Hematopoietic multipotent progenitor cell treated with erythropoietin and hydrocortisone succinate and interleukin-3 and kit ligand, for 17 days (in vitro differentiated cells): ENCODE measurements at regions not wholly inside any gene's neighbourhood (a gene's known extent, or its start where the extent isn't known, plus 50 kb on each side); places are given as distances from the start of the nearest gene placed in this dataset.

Experiments used
- DNase-seq: peaks from one replicate; pipeline ENCODE4 v3.0.0-alpha.2; 2015; ENCODE audit warnings: low spot score

- DNase-seq, result no peak
Measured at GRCh38 chr2:128473175-128474035, 154.7 kb upstream of the HS6ST1 start.

- no peak for DNase-seq
Measured at GRCh38 chr2:128474036-128474955, 155.6 kb upstream of the HS6ST1 start.

DNA sequence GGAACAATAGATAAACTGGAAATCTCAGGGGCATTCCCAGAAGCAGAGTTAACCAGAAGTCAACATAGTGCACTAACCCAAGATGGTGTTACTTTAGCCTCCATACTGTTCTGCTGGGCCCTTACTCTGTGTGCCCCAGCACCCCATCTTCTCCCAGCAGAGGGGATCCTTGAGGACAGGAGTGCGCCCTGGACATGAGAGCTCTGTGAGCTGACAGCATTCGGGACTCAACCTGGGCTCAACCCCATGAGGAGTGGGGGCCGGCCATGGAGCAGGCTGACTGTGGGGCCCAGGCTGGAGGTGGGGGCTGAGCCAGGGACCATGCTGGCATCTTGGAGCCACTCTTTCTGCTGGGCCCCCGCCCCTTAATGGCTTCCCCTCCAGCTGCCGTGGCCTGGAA lies 156.3 kb upstream of the HS6ST1 start:
- no peak for DNase-seq

DNA sequence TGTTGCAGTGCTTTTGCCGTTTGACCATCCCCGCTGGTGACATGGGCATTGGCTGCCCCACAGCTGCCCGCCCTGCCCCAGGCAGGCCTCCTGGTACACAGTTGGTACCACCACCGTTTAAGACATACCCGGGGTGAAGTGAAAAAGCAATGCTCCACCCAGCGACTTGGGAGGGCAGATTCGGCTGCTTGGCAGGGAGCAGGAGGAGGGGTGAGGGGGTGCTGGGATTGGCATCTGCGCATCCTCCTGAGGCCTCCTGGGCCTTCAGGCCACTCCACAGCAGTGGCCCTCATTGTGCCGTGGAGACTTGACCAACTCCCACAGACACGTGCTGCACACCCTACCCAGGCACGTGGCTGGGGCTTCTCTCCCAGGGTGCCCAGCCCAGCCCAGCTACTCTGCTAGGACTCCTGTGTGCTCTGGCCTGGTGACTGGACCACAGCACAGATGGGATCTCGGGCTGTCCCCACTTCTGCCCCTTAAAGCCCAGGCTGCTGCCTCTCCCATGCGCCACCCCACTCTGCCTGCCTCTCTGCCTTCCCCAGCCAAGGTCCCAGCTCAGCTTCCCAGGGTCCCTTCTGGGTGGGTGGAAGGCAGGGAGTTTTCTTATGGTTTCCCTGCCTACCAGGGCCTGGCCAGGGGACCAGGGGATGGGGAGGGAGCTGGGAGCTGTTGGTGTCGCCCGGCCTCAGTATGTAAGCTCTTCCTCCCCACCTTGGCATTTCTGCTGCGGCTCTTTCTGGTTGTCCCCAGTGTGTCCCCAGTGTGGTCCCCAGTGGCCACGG lies 157.0 kb upstream of the HS6ST1 start:
- no peak for DNase-seq

- DNase-seq, result no peak
Measured at GRCh38 chr2:128477026-128477820, 158.6 kb upstream of the HS6ST1 start.

DNA sequence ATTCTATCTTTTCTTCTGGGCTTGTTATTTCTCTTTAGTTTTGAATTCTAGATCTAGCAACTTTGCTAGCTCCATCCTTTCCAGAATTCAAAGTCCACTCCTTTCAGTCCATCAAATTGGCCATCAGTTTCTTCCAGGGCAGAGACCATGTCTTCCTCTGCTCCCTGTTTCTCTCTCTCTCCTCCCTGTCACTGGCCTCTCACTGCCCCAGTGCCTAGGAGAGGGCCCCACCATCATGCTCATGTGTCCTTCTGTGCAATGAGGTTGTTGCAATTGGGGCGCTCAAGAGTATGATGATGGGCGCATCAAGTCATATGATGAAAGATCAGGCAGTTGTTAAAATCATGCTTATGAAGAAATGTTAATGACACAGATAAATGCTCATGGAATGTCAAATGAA lies 159.2 kb upstream of the HS6ST1 start:
- no peak for DNase-seq

GRCh38 chr2:128485761-128486639 lies 167.3 kb upstream of the HS6ST1 start:
- no peak for DNase-seq

DNA sequence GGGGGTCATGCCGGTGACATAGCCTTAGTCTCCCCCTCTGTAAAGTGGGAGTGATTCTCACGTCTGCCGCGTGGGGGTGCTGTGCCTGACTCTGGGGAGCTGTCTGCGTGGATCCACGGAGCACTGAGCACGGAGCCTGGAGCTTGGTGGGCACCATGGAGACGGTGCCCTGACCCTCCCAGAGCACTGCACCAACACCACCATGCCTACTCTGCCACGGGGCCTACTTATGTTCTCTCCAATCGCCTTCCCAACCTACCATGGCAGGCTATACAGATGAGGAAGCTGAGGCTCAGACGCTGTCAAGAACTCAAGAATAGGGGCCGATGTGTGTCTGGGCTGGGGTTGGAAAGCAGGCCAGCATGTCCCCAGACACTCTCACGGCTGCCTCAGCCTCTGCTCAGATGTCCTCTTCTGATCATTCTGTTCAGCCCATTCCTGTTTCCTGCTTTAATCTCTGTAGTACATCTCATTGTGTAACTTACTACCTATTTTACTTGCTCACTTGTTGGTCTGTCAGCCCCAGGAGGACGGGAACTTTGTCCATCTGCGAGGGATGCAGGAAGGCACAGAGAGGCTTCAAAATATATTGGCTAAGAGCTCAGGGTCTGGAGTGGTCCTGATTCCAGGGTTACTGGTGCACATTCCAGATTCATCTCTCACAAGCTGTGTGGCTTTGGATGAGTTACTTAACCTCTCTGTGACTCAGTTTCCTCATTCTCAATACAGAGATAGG lies 168.1 kb upstream of the HS6ST1 start:
- DNase-seq, result no peak

DNA sequence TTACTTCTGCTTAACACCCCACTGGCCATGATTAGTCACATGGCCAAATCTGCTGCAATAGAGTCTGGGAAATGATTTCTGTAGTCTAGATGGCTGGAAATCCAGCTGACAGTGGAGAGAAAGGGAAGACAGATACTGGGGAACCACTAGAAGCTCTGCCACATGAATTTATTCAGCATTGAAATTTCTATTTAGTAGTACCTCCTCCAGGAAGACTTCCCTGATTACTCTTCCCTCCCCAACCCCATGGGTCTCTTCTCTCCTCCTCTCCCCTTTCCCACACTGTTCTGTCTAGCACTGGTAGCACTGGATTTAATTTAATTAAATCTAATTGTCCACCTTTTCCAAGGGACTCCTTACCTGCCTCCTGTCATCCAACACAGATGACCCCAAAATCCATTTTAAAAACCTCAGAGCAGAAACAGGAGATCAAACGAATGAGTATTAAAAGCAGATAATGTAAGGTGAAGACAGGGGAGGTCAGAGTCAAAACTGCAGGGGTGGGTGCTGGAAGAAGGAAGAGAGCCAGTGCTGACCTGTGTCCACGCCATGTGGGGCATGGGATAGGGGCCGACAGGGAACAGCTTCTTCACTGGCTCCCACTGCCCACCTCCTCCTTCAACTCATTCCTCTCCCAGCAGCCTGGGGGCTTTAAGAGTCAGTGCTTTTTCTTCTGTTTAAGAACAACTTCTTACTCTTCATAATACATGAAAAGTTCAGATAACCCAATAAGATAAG lies 169.2 kb upstream of the HS6ST1 start:
- no peak for DNase-seq

- DNase-seq, result no peak
Measured at GRCh38 chr2:128488434-128488833, 169.8 kb upstream of the HS6ST1 start.

DNA sequence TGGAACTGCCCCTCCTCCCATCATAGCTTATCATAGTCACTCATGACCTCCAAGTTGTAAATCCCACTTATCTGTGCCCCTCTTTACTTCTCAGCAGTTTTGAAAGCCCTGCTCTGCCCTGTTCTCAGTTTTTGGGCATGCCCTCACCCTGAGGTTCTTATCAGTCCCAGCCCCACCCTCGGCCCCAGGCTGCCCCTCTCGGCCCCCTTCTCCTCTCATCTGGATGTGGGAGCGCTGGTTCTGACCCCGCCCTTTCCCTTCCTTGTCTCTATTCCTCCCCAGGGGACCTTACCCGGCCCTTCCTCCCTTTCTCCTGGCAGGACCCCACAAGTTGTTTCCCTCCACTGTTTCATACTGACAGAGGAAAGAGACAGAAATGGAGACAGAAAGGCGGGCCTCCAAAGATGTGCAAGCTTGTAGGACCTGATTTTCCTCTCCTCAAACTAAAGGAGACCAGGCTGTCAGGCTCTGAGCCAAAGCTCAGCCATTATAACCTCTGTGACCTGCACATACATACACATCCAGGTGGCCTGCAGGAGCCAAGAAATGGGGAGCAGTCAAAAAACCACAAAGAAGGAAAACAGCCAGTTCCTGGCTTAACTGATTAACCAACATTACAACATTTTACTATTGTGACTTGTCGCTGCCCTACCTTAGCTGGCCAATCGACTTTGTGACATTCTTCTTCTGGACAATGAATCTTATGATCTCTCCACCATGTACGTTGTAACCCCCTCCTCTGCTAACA lies 171.0 kb upstream of the HS6ST1 start:
- no peak for DNase-seq

DNA sequence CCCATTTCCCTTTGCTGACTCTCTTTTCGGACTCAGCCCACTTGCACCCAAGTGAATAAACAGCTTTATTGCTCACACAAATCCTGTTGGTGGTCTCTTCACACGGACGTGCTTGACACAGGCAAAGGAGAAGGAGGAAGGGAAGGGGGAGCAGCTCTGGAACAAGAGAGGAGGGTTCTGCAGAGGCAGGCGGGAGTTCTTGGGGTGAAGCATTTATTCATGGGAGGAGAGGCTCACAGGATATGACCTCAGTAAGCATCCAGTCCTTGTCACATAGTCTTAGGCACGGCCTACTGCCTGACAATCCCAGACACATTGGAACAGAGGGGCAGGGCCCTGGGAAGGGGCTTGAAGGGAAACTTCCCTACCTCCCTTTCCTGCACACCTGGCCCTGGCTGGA lies 171.7 kb upstream of the HS6ST1 start:
- DNase-seq, result no peak

DNA sequence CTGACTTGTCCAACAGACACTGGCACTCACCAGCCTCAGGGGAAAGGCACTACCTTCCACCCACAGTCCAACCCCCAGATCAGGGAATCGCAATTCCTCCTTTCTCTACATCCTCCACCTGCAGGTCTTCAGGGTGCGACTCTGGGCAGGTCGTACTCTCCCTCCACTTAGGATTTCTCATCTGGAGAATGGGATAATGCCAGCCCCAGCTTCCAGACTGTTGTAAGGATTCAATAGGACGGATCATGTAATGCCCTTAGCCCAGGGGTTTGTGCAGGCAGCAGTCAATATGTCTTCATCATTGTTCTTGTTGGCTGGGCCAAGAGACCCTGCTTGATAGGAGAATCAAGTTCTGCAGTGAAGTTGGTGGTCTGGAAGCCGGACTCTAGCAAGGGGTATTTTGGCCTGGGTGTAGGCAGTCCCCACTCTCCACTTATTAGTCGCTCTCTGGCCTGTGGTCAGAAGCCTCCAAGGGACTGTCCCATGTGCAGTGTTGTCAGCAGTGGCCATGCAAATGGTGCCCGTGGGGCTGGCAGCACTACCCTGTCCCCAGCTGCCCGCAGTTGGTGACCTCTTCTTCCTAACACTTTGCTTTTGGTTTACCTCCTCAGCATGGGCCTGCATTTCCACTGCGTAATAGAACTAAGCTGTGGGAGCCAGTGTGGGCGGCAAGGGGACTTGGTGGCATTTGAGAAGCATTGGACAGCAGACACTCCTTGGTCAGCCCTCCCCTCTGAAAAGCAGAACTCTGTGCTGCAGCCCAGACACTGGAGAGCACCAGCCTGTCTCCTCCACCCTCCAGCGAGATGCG lies 172.4 kb upstream of the HS6ST1 start:
- DNase-seq, result no peak

GRCh38 chr2:128491692-128492244 lies 173.1 kb upstream of the HS6ST1 start:
- no peak for DNase-seq

GRCh38 chr2:128492966-128493811 lies 174.5 kb upstream of the HS6ST1 start:
- no peak for DNase-seq

DNA sequence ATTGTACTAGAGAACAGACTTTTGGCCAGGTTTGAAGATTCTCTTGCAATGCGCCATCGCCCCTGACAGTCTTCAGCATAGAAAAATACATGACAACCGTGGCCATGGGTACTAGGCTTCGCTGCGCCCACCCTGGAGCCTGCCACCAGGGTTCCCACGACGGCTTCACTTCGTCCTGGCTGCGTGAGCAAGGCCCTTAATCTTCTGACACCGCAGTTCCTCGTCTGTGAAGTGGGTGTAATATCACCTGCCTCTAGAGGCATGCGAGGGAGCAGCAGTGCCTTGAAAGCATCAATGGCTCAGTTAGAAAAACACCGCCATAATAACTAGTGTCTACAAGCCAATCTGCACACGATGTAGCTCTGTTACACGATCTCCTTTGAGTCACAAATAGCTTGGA lies 175.2 kb upstream of the HS6ST1 start:
- DNase-seq, result no peak
